Thoracic aorta (tissue), 2 donors: ENCODE measurements at regions not wholly inside any gene's neighbourhood (a gene's known extent, or its start where the extent isn't known, plus 50 kb on each side); places are given as distances from the start of the nearest gene placed in this dataset.

ENCODE experiments used
- ATAC-seq: fragments of 150-250 bp; one replicate; pipeline ENCODE4 v1.8.0; 2017; ENCODE audit warnings: low read depth; ENCODE audit not compliant: insufficient number of reproducible peaks, low FRiP score
- DNase-seq: peaks from one replicate; pipeline ENCODE4 v3.0.0-alpha.2; 2020; ENCODE audit warnings: low spot score
- H3K27ac ChIP-seq, 2 donors: fragments of 200-600 bp; sonication (generic); 1 replicate in 1 of 2; 2 replicates in 1 of 2; pipeline ENCODE4 v1.5.1; 2016; ENCODE audit warnings: mild to moderate bottlenecking in 2 of 2, moderate library complexity in 2 of 2
- H3K27me3 ChIP-seq: fragments of 200-600 bp; sonication (generic); replicated peaks from 2 replicates; pipeline ENCODE4 v1.6.0; 2016; ENCODE audit warnings: mild to moderate bottlenecking; ENCODE audit not compliant: insufficient read depth
- H3K36me3 ChIP-seq: fragments of 200-600 bp; sonication (generic); one replicate; pipeline ENCODE4 v1.5.1; 2016
- H3K4me1 ChIP-seq, 2 donors: fragments of 200-600 bp; sonication (generic); 1 replicate in 1 of 2; 2 replicates in 1 of 2; pipeline versions ENCODE4 v1.5.1 to v1.6.0; 2016; ENCODE audit warnings: low read depth in 2 of 2, mild to moderate bottlenecking in 1 of 2; ENCODE audit not compliant: control insufficient read depth in 1 of 2
- H3K4me3 ChIP-seq: fragments of 200-600 bp; sonication (generic); 2 replicates; pipeline ENCODE4 v1.5.1; 2016; ENCODE audit warnings: mild to moderate bottlenecking
- H3K9me3 ChIP-seq: fragments of 200-600 bp; sonication (generic); 2 replicates; pipeline ENCODE4 v1.5.1; 2016
- CTCF ChIP-seq: fragments of 200-600 bp; sonication (generic); IDR thresholded peaks from one replicate; pipeline ENCODE4 v1.5.1; 2019; ENCODE audit warnings: antibody characterized with exemption

- ATAC-seq = no peak
- Histone ChIP-seq H3K27me3 (no peaks in the 10 kb centered on the region), H3K4me1 (no peaks in the 10 kb centered on the region), H3K4me3 (no peak overlapping the region), H3K36me3 (no peaks in the 10 kb centered on the region), H3K27ac (no peak overlapping the region), H3K9me3 (no peaks in the 10 kb centered on the region)
- TF ChIP-seq CTCF = no peak
- DNase-seq = no peak
Measured at GRCh38 chr6:122102026-122102425, 297.4 kb upstream of the HSF2 start.

DNA sequence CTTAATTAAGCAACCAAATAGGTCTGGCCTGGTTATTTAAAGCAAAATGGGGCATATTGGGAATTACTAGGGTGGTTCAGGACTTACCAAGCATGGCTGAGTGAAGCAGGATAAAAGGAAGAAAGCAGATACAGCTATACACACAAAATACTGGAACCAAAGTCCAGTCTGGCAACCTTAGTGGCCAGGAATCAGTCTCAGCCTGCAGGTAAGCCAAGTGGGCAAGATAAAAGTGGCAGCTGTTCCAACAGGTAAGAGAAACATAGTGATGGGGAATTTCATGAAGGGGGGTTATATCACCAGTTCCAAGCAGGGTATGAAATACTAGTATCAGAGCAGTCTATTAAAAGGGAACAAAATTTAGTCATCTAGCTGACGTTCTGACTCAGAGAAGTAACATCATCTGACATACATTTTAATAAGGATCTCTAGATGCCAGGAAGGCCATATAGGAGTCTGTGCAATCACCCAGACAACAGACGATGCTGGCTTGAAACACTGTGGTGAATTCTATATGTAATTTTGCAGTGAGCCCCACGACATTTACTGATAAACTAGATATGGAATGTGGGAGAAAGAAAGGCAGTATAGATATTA lies 292.1 kb upstream of the HSF2 start:
- no peak for ATAC-seq
- H3K27ac ChIP-seq = no peak overlapping the region
- no peak for DNase-seq
- no peaks in the 10 kb centered on the region for H3K27me3 ChIP-seq
- no peaks in the 10 kb centered on the region for H3K36me3 ChIP-seq
- no peaks in the 10 kb centered on the region for H3K9me3 ChIP-seq
- peaks cover 0 to 5% of the 10 kb centered on the region in 2 donors for H3K4me1 ChIP-seq
- no peak for TF ChIP-seq CTCF
- H3K4me3 ChIP-seq = no peak overlapping the region

GRCh38 chr6:122109075-122109474 lies 290.4 kb upstream of the HSF2 start:
- H3K36me3 ChIP-seq = no peaks in the 10 kb centered on the region
- no peak for TF ChIP-seq CTCF
- H3K4me1 ChIP-seq = peaks cover 0 to 5% of the 10 kb centered on the region in 2 donors
- H3K27ac ChIP-seq = no peak overlapping the region
- ATAC-seq (no peak), DNase-seq (no peak)
- H3K9me3 ChIP-seq = no peaks in the 10 kb centered on the region
- H3K4me3 ChIP-seq = no peak overlapping the region
- H3K27me3 ChIP-seq = no peaks in the 10 kb centered on the region

DNA sequence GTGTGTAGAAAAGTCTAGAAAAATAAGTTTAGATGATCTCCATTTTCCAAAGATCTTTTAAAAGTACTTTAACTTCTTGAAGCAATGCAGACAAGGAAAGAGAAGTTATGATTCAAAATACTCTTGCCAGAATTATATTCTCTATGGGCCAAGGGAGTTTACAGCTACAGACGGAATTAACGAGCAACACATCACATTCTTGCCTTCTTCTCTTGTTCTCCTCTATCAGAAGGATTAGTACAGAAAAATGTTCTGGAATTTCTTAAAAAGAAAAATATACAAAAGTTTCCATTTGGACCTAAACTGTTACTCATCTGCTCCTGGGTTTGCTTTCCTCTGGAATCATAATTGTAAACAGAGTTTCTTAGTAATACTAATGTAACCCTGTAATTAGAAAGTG lies 284.7 kb upstream of the HSF2 start:
- Histone ChIP-seq H3K9me3 (no peaks in the 10 kb centered on the region), H3K4me3 (no peak overlapping the region), H3K36me3 (no peaks in the 10 kb centered on the region), H3K27me3 (no peaks in the 10 kb centered on the region), H3K4me1 (peaks cover 0 to 5% of the 10 kb centered on the region in 2 donors), H3K27ac (no peak overlapping the region)
- ATAC-seq = no peak
- no peak for TF ChIP-seq CTCF
- DNase-seq = no peak

GRCh38 chr6:122116119-122116834 lies 283.2 kb upstream of the HSF2 start:
- Histone ChIP-seq H3K27ac (no peak overlapping the region), H3K27me3 (no peaks in the 10 kb centered on the region), H3K36me3 (no peaks in the 10 kb centered on the region), H3K4me1 (no peaks in the 10 kb centered on the region), H3K9me3 (no peaks in the 10 kb centered on the region), H3K4me3 (no peak overlapping the region)
- ATAC-seq (no peak), DNase-seq (no peak)
- no peak for TF ChIP-seq CTCF
